NT2/D1 (cell line): ENCODE measurements at regions not wholly inside any gene's neighbourhood (a gene's known extent, or its start where the extent isn't known, plus 50 kb on each side); places are given as distances from the start of the nearest gene placed in this dataset.

Experiments used
- YY1 ChIP-seq: IDR thresholded peaks from 2 replicates; pipeline ENCODE4 v1.6.1; 2011; ENCODE audit not compliant: insufficient read length, insufficient read depth
- ZNF274 ChIP-seq: IDR thresholded peaks from 2 replicates; pipeline ENCODE4 v1.6.1; 2011; ENCODE audit warnings: mild to moderate bottlenecking, low read depth, low read length

DNA sequence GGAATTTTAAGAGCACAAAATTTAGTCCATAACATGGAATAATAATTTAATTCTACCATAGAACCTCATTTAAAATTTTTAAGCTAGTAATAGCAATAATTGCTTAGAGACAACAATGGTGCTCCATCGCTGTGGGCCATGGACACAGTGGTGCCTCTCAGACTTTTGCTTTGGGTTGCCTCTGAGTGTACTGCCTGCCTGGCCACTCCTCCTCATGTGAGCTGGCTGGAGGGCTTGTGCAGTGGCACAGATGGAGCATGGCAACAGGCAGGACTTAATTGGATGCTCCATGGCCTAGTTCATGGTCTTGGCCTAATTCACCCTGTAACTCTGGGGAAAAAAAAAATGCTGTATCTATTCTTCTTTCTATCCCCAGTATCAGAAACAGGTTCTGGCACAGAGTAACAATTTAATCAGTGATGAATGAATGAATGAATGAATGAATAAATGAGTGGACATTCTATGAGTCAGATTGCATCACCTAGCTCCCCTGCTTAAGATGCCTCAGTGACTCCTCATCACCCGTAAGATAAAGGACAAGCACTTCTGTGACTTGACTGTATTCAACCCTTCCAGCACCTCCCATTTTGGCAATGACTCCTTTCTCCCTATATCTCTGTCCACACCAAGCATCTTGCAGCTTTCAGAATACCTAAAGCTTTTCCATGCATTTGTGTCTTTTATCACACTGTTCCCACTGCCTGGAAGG is 211.8 kb upstream of the SLC14A2 start:
- TF ChIP-seq YY1 (no peak), ZNF274 (no peak)
